Natural killer cell (primary cell): ENCODE measurements at regions not wholly inside any gene's neighbourhood (a gene's known extent, or its start where the extent isn't known, plus 50 kb on each side); places are given as distances from the start of the nearest gene placed in this dataset.

Experiments
- ATAC-seq, 3 donors: fragments of 150-1000 bp in 2 of 3; fragments of 200-7000 bp in 1 of 3; cut with Tn5 transposase; 1 replicate in 1 of 3; 2 replicates in 2 of 3; pipeline ENCODE4 v1.10.0; 2021; ENCODE audit warnings: mild to moderate bottlenecking in 2 of 3, moderate library complexity in 2 of 3
- DNase-seq, 2 donors: peaks; one replicate each; pipeline versions ENCODE4 v3.0.0 to v3.0.0-alpha.2; 2013 to 2021; ENCODE audit warnings: mixed read lengths in 1 of 2
- H3K27ac ChIP-seq: one replicate; pipeline ENCODE4 v1.5.1; 2013; ENCODE audit warnings: mild to moderate bottlenecking, low read length
- H3K27me3 ChIP-seq: one replicate; pipeline ENCODE4 v1.6.1; 2013; ENCODE audit warnings: low read length; ENCODE audit not compliant: control insufficient read depth, insufficient read depth
- H3K36me3 ChIP-seq: one replicate; pipeline ENCODE4 v1.6.1; 2013; ENCODE audit warnings: low read length; ENCODE audit not compliant: control insufficient read depth, insufficient read depth
- H3K4me1 ChIP-seq: one replicate; pipeline ENCODE4 v1.6.1; 2013; ENCODE audit warnings: low read length; ENCODE audit not compliant: control insufficient read depth, insufficient read depth
- H3K4me3 ChIP-seq: one replicate; pipeline ENCODE4 v1.5.1; 2013; ENCODE audit warnings: low read length
- H3K9me3 ChIP-seq: one replicate; pipeline ENCODE4 v1.6.1; 2013; ENCODE audit warnings: low read length; ENCODE audit not compliant: control insufficient read depth, insufficient read depth
- H3K27ac Mint-ChIP-seq, 2 donors: one replicate each; pipeline ENCODE4 v1.8.0; 2022; ENCODE audit warnings: mild to moderate bottlenecking in 2 of 2, mixed read lengths in 2 of 2, moderate library complexity in 1 of 2
- H3K27me3 Mint-ChIP-seq, 2 donors: one replicate each; pipeline ENCODE4 v1.8.0; 2022; ENCODE audit warnings: low read depth in 2 of 2, mixed read lengths in 2 of 2
- H3K36me3 Mint-ChIP-seq: one replicate; pipeline ENCODE4 v1.8.0; 2022; ENCODE audit warnings: mixed read lengths
- H3K4me1 Mint-ChIP-seq, 2 donors: one replicate each; pipeline ENCODE4 v1.8.0; 2022; ENCODE audit warnings: mixed read lengths in 2 of 2
- H3K4me3 Mint-ChIP-seq: one replicate; pipeline ENCODE4 v1.8.0; 2022; ENCODE audit warnings: mild to moderate bottlenecking, moderate library complexity, mixed read lengths
- H3K9me3 Mint-ChIP-seq, 2 donors: one replicate each; pipeline ENCODE4 v1.8.0; 2022; ENCODE audit warnings: mixed read lengths in 2 of 2
- WGBS: methylation state at CpG from one replicate; pipeline ENCODE4 v1.1.7; 2013; ENCODE audit warnings: missing lambda C conversion rate; ENCODE audit not compliant: insufficient coverage; 5-methylcytosine and 5-hydroxymethylcytosine counted together
- intact Hi-C: fragments of 100-400 bp; cut with micrococcal nuclease; formaldehyde crosslinking; loops from one replicate; pipeline ENCODE4 v1.14.2; 2022
- TF ChIP-seq, protein P1 (sequence below): fragments of 200-600 bp; IDR thresholded peaks from one replicate; pipeline ENCODE4 v1.8.0; 2022; ENCODE audit warnings: antibody characterized with exemption

DNA sequence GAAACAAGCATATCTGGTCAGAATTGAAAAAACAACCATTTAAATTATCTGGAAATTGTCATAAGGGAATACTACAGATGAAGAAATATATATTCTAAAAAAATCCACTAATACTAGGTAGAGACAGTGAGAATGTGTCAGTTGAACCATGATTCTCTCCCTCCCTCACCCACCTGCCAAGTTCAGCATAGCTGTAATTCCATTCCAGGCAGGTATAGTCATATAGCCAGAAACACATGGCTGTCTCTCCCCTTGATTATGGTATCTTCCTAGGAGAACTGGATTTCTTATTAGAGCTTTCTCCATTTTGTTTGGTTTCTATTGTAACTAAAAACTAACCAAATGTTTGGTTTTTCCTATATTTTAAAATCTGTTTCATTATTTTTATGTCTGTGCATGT, 509.2 kb downstream of the CDH10 start:
- Histone ChIP-seq H3K9me3 (no peaks in the 10 kb centered on the region), H3K36me3 (no peaks in the 10 kb centered on the region), H3K27me3 (no peaks in the 10 kb centered on the region), H3K4me1 (no peaks in the 10 kb centered on the region), H3K27ac (no peak overlapping the region), H3K4me3 (no peak overlapping the region)
- Mint-ChIP-seq H3K9me3 (peaks cover 9 to 13% of the 10 kb centered on the region in 2 donors), H3K27me3 (no peaks in the 10 kb centered on the region), H3K4me3 (no peak overlapping the region), H3K27ac (no peak overlapping the region), H3K36me3 (peaks cover 7% of the 10 kb centered on the region), H3K4me1 (no peaks in the 10 kb centered on the region)
- ATAC-seq (no peak), DNase-seq (no peak)
- intact Hi-C loops: no loop called here
- TF ChIP-seq, protein P1, sequence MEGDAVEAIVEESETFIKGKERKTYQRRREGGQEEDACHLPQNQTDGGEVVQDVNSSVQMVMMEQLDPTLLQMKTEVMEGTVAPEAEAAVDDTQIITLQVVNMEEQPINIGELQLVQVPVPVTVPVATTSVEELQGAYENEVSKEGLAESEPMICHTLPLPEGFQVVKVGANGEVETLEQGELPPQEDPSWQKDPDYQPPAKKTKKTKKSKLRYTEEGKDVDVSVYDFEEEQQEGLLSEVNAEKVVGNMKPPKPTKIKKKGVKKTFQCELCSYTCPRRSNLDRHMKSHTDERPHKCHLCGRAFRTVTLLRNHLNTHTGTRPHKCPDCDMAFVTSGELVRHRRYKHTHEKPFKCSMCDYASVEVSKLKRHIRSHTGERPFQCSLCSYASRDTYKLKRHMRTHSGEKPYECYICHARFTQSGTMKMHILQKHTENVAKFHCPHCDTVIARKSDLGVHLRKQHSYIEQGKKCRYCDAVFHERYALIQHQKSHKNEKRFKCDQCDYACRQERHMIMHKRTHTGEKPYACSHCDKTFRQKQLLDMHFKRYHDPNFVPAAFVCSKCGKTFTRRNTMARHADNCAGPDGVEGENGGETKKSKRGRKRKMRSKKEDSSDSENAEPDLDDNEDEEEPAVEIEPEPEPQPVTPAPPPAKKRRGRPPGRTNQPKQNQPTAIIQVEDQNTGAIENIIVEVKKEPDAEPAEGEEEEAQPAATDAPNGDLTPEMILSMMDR: no peak

DNA sequence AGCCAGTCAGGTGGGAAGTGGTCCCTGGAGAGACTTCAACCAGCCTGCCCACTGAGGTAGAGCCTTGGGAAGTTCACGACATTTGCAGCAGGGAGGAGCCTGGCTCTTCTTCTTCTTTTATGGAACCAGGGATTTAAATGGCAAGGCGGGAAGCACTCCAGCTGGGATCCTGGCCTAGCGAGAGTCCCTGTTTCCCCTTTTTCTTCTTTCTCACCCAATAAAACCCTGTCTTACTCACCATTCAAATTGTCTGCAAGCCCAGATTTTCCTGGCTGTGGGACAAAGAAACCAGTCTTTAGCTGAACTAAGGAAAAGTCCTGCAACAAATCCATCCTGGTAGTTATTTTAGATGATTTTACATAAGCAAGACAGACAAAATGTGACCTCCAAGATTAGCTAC, 503.7 kb downstream of the CDH10 start:
- DNase-seq: no peak
- Histone ChIP-seq H3K27me3 (no peaks in the 10 kb centered on the region), H3K9me3 (no peaks in the 10 kb centered on the region), H3K27ac (no peak overlapping the region), H3K4me1 (no peaks in the 10 kb centered on the region), H3K36me3 (no peaks in the 10 kb centered on the region), H3K4me3 (no peak overlapping the region)
- H3K27me3 Mint-ChIP-seq: no peaks in the 10 kb centered on the region
- TF ChIP-seq, protein P1: no peak
- WGBS: 91% methylated on average over 3 of the region's 3 CpGs
- H3K36me3 Mint-ChIP-seq: peaks cover 7% of the 10 kb centered on the region
- H3K9me3 Mint-ChIP-seq: peaks cover 7 to 11% of the 10 kb centered on the region in 2 donors
- intact Hi-C loops: no loop called here
- H3K4me1 Mint-ChIP-seq: no peaks in the 10 kb centered on the region
- ATAC-seq: no peak
- H3K27ac Mint-ChIP-seq: no peak overlapping the region
- no peak overlapping the region for H3K4me3 Mint-ChIP-seq

DNA sequence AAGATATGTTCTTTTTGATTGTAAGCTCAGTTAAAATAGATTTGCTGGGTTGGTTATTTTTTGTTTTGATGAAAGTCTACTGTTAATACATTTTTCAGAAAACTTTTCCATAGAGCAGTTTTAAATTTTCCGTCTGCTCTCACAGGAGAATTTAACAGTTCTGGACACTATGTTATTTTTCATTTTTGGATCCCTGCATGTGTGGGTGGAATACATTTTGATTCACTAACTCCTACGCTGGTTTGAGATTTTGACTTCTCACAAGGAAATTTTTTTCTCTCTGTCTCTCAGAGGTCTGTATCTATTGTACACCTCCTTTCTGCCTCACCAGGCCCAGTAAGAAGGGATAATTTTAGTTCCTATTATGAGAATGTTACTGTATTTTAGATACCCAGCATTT, 502.4 kb downstream of the CDH10 start:
- H3K4me3 ChIP-seq: no peak overlapping the region
- Mint-ChIP-seq H3K4me1 (no peaks in the 10 kb centered on the region), H3K27me3 (no peaks in the 10 kb centered on the region), H3K27ac (no peak overlapping the region), H3K36me3 (peaks cover 7% of the 10 kb centered on the region), H3K9me3 (peaks cover 10 to 11% of the 10 kb centered on the region in 2 donors), H3K4me3 (no peak overlapping the region)
- WGBS: no CpG with 5 or more reads among the region's 2 CpGs
- H3K27me3 ChIP-seq: no peaks in the 10 kb centered on the region
- H3K36me3 ChIP-seq: no peaks in the 10 kb centered on the region
- no peak overlapping the region for H3K27ac ChIP-seq
- no peak for ATAC-seq
- no peaks in the 10 kb centered on the region for H3K9me3 ChIP-seq
- H3K4me1 ChIP-seq: no peaks in the 10 kb centered on the region
- DNase-seq: no peak
- intact Hi-C loops: no loop called here
- TF ChIP-seq, protein P1: no peak

DNA sequence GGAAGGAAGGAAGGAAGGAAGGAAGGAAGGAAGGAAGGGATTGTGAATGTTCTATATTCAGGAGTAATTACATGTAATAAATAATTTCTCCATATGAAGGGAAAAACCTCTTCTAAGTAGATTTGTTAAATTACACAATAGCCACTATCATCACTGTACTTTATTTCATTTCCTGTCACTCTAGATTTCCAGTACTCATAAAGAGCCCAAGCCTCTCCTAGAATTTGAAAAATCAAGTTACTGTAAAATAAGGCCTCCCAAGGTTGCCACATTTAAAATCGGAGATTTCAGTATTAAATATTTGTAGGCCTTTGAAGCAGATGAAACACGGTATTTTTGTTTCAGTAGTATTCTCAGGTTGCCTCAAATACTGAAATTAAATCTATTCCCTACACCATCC, 499.0 kb downstream of the CDH10 start:
- no peaks in the 10 kb centered on the region for H3K4me1 Mint-ChIP-seq
- H3K4me3 Mint-ChIP-seq: no peak overlapping the region
- no peak overlapping the region for H3K27ac ChIP-seq
- no peaks in the 10 kb centered on the region for H3K36me3 Mint-ChIP-seq
- no CpG with 5 or more reads among the region's 2 CpGs for WGBS
- H3K4me3 ChIP-seq: no peak overlapping the region
- TF ChIP-seq, protein P1: no peak
- no peaks in the 10 kb centered on the region for H3K9me3 ChIP-seq
- no peaks in the 10 kb centered on the region for H3K27me3 Mint-ChIP-seq
- ATAC-seq: no peak
- intact Hi-C loops: no loop called here
- H3K36me3 ChIP-seq: no peaks in the 10 kb centered on the region
- DNase-seq: no peak
- peaks cover 3 to 8% of the 10 kb centered on the region in 2 donors for H3K9me3 Mint-ChIP-seq
- H3K27me3 ChIP-seq: no peaks in the 10 kb centered on the region
- no peak overlapping the region for H3K27ac Mint-ChIP-seq
- no peaks in the 10 kb centered on the region for H3K4me1 ChIP-seq
